ENCODE measurements at regions not wholly inside any gene's neighbourhood (a gene's known extent, or its start where the extent isn't known, plus 50 kb on each side); places are given as distances from the start of the nearest gene placed in this dataset.
A peak's percentile ranks its signal among the peaks of the same experiment; 100 is the strongest.
"Not testable (repeated sequence)": the region's sequence is repeated elsewhere in the genome, so short reads cannot be mapped to it uniquely, and the experiment has no call there.

GRCh38 chrY:16106613-16107012 is 1582.3 kb downstream of the NLGN4Y start:
- Histone ChIP-seq H3K9ac (ENCODE audit: insufficient read length, low read depth) (no peak overlapping the region), H3K4me3 (ENCODE audit: insufficient read length, low read depth) (no peak overlapping the region), H3K4me1 (ENCODE audit: insufficient read depth, insufficient read length) (no peaks in the 10 kb centered on the region), H3K27me3 (ENCODE audit: insufficient read depth, insufficient read length) (no peaks in the 10 kb centered on the region), H3K36me3 (ENCODE audit: insufficient read depth, insufficient read length, low read length) (no peaks in the 10 kb centered on the region), H3K9me3 (ENCODE audit: insufficient read depth, low read length) (no peaks in the 10 kb centered on the region)
- DNase-seq (ENCODE audit: low read depth, low spot score): no peak
- TF ChIP-seq ZNF274 (IDR thresholded peaks at IDR 0.05; ENCODE audit: low read depth, low read length): no peak
- no peak for TF ChIP-seq YY1 (IDR thresholded peaks at IDR 0.05; ENCODE audit: insufficient read depth, insufficient read length)
- TF ChIP-seq SUZ12 (IDR thresholded peaks at IDR 0.05; ENCODE audit: extremely low read depth, insufficient read depth, insufficient read length): no peak

- no peaks in the 10 kb centered on the region for H3K9me3 ChIP-seq (ENCODE audit: insufficient read depth, low read length)
These were observed 1584.5 kb downstream of the NLGN4Y start for GRCh38 chrY:16108839-16109238.

GRCh38 chrY:16120096-16120495 is 1595.8 kb downstream of the NLGN4Y start:
- not testable (repeated sequence) for DNase-seq (ENCODE audit: low read depth, low spot score); H3K36me3 ChIP-seq (ENCODE audit: insufficient read depth, insufficient read length, low read length); H3K4me1 ChIP-seq (ENCODE audit: insufficient read depth, insufficient read length); H3K4me3 ChIP-seq (ENCODE audit: insufficient read length, low read depth); H3K9me3 ChIP-seq (ENCODE audit: insufficient read depth, low read length); H3K27me3 ChIP-seq (ENCODE audit: insufficient read depth, insufficient read length); H3K9ac ChIP-seq (ENCODE audit: insufficient read length, low read depth)

More at GRCh38 chrY:16108839-16109238, 1584.5 kb downstream of the NLGN4Y start:
- no peak for TF ChIP-seq SUZ12 (IDR thresholded peaks at IDR 0.05; ENCODE audit: extremely low read depth, insufficient read depth, insufficient read length)
- no peak for TF ChIP-seq YY1 (IDR thresholded peaks at IDR 0.05; ENCODE audit: insufficient read depth, insufficient read length)
- TF ChIP-seq ZNF274 (IDR thresholded peaks at IDR 0.05; ENCODE audit: low read depth, low read length): no peak
- no peaks in the 10 kb centered on the region for H3K27me3 ChIP-seq (ENCODE audit: insufficient read depth, insufficient read length)
- no peak overlapping the region for H3K4me3 ChIP-seq (ENCODE audit: insufficient read length, low read depth)
- no peaks in the 10 kb centered on the region for H3K36me3 ChIP-seq (ENCODE audit: insufficient read depth, insufficient read length, low read length)
- no peak for DNase-seq (ENCODE audit: low read depth, low spot score)
- H3K9ac ChIP-seq (ENCODE audit: insufficient read length, low read depth): no peak overlapping the region
- no peaks in the 10 kb centered on the region for H3K4me1 ChIP-seq (ENCODE audit: insufficient read depth, insufficient read length)

GRCh38 chrY:16121988-16122387 is 1597.7 kb downstream of the NLGN4Y start:
- Histone ChIP-seq H3K27me3 (ENCODE audit: insufficient read depth, insufficient read length) (no peaks in the 10 kb centered on the region), H3K4me1 (ENCODE audit: insufficient read depth, insufficient read length) (no peaks in the 10 kb centered on the region), H3K9ac (ENCODE audit: insufficient read length, low read depth) (no peak overlapping the region), H3K4me3 (ENCODE audit: insufficient read length, low read depth) (no peak overlapping the region), H3K36me3 (ENCODE audit: insufficient read depth, insufficient read length, low read length) (no peaks in the 10 kb centered on the region), H3K9me3 (ENCODE audit: insufficient read depth, low read length) (no peaks in the 10 kb centered on the region)
- no peak for DNase-seq (ENCODE audit: low read depth, low spot score)
- no peak for TF ChIP-seq SUZ12 (IDR thresholded peaks at IDR 0.05; ENCODE audit: extremely low read depth, insufficient read depth, insufficient read length)

GRCh38 chrY:16124630-16125317 is 1600.4 kb downstream of the NLGN4Y start:
- Histone ChIP-seq H3K9me3 (ENCODE audit: insufficient read depth, low read length) (peaks cover 5% of the 10 kb centered on the region; the same call in 1 of the 2 replicates), H3K36me3 (ENCODE audit: insufficient read depth, insufficient read length, low read length) (no peaks in the 10 kb centered on the region), H3K27me3 (ENCODE audit: insufficient read depth, insufficient read length) (no peaks in the 10 kb centered on the region), H3K4me1 (ENCODE audit: insufficient read depth, insufficient read length) (no peaks in the 10 kb centered on the region), H3K9ac (ENCODE audit: insufficient read length, low read depth) (no peak overlapping the region), H3K4me3 (ENCODE audit: insufficient read length, low read depth) (no peak overlapping the region)
- TF ChIP-seq YY1 (IDR thresholded peaks at IDR 0.05; ENCODE audit: insufficient read depth, insufficient read length): no peak
- TF ChIP-seq SUZ12 (IDR thresholded peaks at IDR 0.05; ENCODE audit: extremely low read depth, insufficient read depth, insufficient read length): no peak
- TF ChIP-seq ZNF274 (IDR thresholded peaks at IDR 0.05; ENCODE audit: low read depth, low read length): no peak
- DNase-seq (ENCODE audit: low read depth, low spot score): no peak

- peak; percentile 38 for DNase-seq (ENCODE audit: low read depth, low spot score)
- H3K36me3 ChIP-seq (ENCODE audit: insufficient read depth, insufficient read length, low read length): no peaks in the 10 kb centered on the region
- H3K9me3 ChIP-seq (ENCODE audit: insufficient read depth, low read length): no peaks in the 10 kb centered on the region
- H3K27me3 ChIP-seq (ENCODE audit: insufficient read depth, insufficient read length): no peaks in the 10 kb centered on the region
- H3K9ac ChIP-seq (ENCODE audit: insufficient read length, low read depth): no peak overlapping the region
- TF ChIP-seq ZNF274 (IDR thresholded peaks at IDR 0.05; ENCODE audit: low read depth, low read length): no peak
- H3K4me3 ChIP-seq (ENCODE audit: insufficient read length, low read depth): no peak overlapping the region
- H3K4me1 ChIP-seq (ENCODE audit: insufficient read depth, insufficient read length): no peaks in the 10 kb centered on the region
These were observed 1612.4 kb downstream of the NLGN4Y start for GRCh38 chrY:16136581-16137298.

GRCh38 chrY:16157801-16158200 is 1633.5 kb downstream of the NLGN4Y start:
- no peak for TF ChIP-seq ZNF274 (IDR thresholded peaks at IDR 0.05; ENCODE audit: low read depth, low read length)
- no peak for TF ChIP-seq YY1 (IDR thresholded peaks at IDR 0.05; ENCODE audit: insufficient read depth, insufficient read length)
- TF ChIP-seq SUZ12 (IDR thresholded peaks at IDR 0.05; ENCODE audit: extremely low read depth, insufficient read depth, insufficient read length): no peak
- Histone ChIP-seq H3K4me1 (ENCODE audit: insufficient read depth, insufficient read length) (no peaks in the 10 kb centered on the region), H3K4me3 (ENCODE audit: insufficient read length, low read depth) (no peak overlapping the region), H3K9ac (ENCODE audit: insufficient read length, low read depth) (no peak overlapping the region), H3K36me3 (ENCODE audit: insufficient read depth, insufficient read length, low read length) (no peaks in the 10 kb centered on the region), H3K9me3 (ENCODE audit: insufficient read depth, low read length) (no peaks in the 10 kb centered on the region), H3K27me3 (ENCODE audit: insufficient read depth, insufficient read length) (no peaks in the 10 kb centered on the region)
- no peak for DNase-seq (ENCODE audit: low read depth, low spot score)

- H3K27me3 ChIP-seq (ENCODE audit: insufficient read depth, insufficient read length); H3K9ac ChIP-seq (ENCODE audit: insufficient read length, low read depth); H3K36me3 ChIP-seq (ENCODE audit: insufficient read depth, insufficient read length, low read length); DNase-seq (ENCODE audit: low read depth, low spot score); H3K4me1 ChIP-seq (ENCODE audit: insufficient read depth, insufficient read length); H3K9me3 ChIP-seq (ENCODE audit: insufficient read depth, low read length); H3K4me3 ChIP-seq (ENCODE audit: insufficient read length, low read depth): not testable (repeated sequence)
These were observed 1651.4 kb downstream of the NLGN4Y start for GRCh38 chrY:16175740-16176139.

- H3K27me3 ChIP-seq (ENCODE audit: insufficient read depth, insufficient read length); H3K4me1 ChIP-seq (ENCODE audit: insufficient read depth, insufficient read length); H3K36me3 ChIP-seq (ENCODE audit: insufficient read depth, insufficient read length, low read length); DNase-seq (ENCODE audit: low read depth, low spot score); H3K9me3 ChIP-seq (ENCODE audit: insufficient read depth, low read length); H3K4me3 ChIP-seq (ENCODE audit: insufficient read length, low read depth); H3K9ac ChIP-seq (ENCODE audit: insufficient read length, low read depth): not testable (repeated sequence)
These were observed 1674.5 kb downstream of the CDY2B start for GRCh38 chrY:16205482-16205881.

GRCh38 chrY:16243322-16243721 is 1636.7 kb downstream of the CDY2B start:
- H3K4me3 ChIP-seq (ENCODE audit: insufficient read length, low read depth); H3K36me3 ChIP-seq (ENCODE audit: insufficient read depth, insufficient read length, low read length); H3K4me1 ChIP-seq (ENCODE audit: insufficient read depth, insufficient read length); DNase-seq (ENCODE audit: low read depth, low spot score); H3K9ac ChIP-seq (ENCODE audit: insufficient read length, low read depth); H3K9me3 ChIP-seq (ENCODE audit: insufficient read depth, low read length); H3K27me3 ChIP-seq (ENCODE audit: insufficient read depth, insufficient read length): not testable (repeated sequence)
